Omental fat pad (tissue), 3 donors: ENCODE measurements at regions not wholly inside any gene's neighbourhood (a gene's known extent, or its start where the extent isn't known, plus 50 kb on each side); places are given as distances from the start of the nearest gene placed in this dataset.

Experiments used
- ATAC-seq: fragments of 150-250 bp; one replicate; pipeline ENCODE4 v1.9.1; 2016; ENCODE audit warnings: mild to moderate bottlenecking, moderate library complexity; ENCODE audit not compliant: low FRiP score
- DNase-seq: peaks from one replicate; pipeline ENCODE4 v3.0.0-alpha.2; 2019; ENCODE audit warnings: low spot score
- TF ChIP-seq, protein P1 (sequence below), 3 donors: fragments of 450-650 bp; IDR thresholded peaks; one replicate each; pipeline ENCODE4 v1.5.1; 2016 to 2017; ENCODE audit warnings: antibody characterized with exemption in 3 of 3, mild to moderate bottlenecking in 3 of 3, moderate library complexity in 2 of 3

DNA sequence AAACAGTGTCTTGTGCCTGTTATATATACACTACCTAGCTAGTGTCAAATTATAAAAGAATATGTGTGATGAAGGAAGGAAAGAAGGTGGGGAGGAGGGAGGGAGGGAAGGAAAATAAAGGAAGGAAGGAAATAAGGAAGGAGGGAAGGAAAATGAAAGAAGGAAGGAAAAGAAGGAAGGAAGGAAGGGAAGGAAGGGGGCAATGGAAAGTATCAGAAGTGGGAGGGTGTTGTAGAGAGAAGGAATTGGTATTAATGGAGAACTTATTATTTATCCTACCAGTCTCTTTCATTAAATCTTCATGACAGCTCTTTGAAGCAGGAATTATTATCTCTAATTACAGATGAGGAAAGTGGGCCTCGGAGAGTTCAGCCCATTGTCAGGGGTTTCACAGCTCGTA is 202.4 kb downstream of the SAMD5 start:
- TF ChIP-seq, protein P1, sequence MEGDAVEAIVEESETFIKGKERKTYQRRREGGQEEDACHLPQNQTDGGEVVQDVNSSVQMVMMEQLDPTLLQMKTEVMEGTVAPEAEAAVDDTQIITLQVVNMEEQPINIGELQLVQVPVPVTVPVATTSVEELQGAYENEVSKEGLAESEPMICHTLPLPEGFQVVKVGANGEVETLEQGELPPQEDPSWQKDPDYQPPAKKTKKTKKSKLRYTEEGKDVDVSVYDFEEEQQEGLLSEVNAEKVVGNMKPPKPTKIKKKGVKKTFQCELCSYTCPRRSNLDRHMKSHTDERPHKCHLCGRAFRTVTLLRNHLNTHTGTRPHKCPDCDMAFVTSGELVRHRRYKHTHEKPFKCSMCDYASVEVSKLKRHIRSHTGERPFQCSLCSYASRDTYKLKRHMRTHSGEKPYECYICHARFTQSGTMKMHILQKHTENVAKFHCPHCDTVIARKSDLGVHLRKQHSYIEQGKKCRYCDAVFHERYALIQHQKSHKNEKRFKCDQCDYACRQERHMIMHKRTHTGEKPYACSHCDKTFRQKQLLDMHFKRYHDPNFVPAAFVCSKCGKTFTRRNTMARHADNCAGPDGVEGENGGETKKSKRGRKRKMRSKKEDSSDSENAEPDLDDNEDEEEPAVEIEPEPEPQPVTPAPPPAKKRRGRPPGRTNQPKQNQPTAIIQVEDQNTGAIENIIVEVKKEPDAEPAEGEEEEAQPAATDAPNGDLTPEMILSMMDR (IDR thresholded peaks at IDR 0.05) = no peak
- no peak for ATAC-seq
- no peak for DNase-seq

DNA sequence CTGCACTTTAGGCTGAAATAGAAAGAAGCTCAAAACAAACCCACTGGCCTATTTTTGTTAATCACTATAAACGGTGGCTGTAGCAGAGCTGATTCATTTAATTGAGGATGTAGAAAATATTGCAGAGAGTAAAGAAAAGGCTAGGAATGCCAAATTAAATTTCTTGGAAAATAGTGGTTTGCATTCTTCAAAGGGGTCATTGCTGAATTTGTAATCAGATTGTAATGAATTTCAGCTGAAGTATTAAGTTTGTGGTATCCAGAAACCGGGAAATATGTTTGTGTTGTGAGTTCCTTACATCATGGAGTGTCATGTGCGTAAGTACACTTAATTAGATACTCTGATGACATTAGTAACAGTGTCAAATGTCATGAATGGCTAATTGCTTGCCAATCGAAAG is 203.0 kb downstream of the SAMD5 start:
- no peak for DNase-seq
- no peak for ATAC-seq
- TF ChIP-seq, protein P1 (IDR thresholded peaks at IDR 0.05) = no peak

DNA sequence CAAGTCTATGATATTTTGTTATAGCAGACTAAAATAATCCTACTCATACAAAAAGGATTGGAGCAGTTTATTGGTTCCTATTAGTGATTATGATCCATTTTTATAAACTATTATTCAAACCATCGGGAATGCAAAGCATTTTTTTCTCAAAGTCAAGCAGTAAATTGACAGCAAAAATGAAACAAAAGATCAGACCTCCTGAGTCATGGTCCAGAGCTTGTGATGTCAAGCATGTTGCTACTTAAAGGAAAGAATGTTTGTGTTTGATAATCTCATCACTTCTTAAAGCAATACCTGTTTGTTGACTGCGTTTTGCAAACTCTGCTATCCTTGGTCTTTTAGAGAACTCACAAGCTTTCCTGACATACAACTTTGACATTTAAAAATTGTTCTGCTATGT is 204.4 kb downstream of the SAMD5 start:
- TF ChIP-seq, protein P1 (IDR thresholded peaks at IDR 0.05) = no peak
- no peak for DNase-seq

DNA sequence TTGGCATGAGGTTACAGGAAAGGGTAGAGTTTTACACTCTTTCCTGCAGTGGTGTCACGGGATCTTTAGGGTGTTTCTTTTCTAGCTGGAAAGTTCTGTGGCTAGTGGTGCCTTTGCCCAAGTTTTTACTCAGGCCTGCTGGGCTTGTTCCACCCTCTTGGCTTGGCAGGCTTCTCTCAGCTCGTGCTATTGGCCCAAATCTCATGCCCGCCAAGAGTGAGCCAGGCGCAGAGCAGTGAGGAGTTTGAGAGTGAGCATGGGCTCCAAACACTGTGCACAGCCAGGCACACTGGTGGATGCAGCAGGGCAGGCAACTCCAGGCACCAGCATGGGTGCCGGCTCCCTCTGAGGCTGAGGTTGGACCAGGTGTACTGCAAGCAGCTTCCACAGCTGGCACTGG is 206.5 kb downstream of the SAMD5 start:
- ATAC-seq (no peak), DNase-seq (no peak)
- TF ChIP-seq, protein P1 (IDR thresholded peaks at IDR 0.05) = no peak

More for the DNA sequence above, 204.4 kb downstream of the SAMD5 start:
- ATAC-seq = no peak

DNA sequence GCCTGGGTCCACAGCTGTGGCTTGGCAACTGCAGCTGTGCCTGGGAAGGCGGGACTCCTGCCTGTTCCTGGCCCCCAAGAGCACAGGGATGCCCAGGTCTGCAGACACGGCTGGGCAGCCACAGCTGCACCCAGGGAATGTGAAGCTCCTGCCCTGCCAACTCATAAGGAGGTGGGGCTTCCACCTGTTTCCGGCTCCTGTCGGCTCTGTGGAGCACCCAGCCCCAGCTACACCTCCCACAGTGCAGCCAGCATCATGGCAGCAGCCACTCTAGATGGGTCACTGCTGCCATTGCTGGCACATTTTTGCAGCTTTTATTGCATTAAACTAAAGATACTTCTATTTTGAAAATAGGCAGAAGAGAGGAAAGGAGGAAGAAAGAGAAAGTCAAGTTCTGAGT is 207.9 kb downstream of the SAMD5 start:
- TF ChIP-seq, protein P1 (IDR thresholded peaks at IDR 0.05) = no peak
- no peak for DNase-seq
- ATAC-seq = no peak

DNA sequence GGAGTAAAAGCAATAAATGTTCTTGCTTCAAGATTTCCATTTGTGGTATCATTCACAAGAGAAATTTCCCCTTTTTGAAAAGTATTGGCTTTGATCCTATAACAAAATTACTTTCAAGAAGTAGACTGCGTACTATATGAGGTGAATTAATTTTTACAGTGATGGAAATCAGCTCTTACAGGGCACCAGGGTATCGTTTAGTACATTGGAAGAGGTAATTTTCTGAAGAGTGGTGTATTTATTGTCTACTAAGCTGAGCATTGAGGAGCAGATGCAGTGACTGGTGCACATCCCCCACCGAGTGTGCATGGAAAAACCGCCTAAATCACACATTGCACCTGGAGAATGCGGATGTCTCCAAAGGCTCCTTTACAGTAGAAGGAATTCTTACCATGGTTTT is 209.5 kb downstream of the SAMD5 start:
- no peak for ATAC-seq

DNA sequence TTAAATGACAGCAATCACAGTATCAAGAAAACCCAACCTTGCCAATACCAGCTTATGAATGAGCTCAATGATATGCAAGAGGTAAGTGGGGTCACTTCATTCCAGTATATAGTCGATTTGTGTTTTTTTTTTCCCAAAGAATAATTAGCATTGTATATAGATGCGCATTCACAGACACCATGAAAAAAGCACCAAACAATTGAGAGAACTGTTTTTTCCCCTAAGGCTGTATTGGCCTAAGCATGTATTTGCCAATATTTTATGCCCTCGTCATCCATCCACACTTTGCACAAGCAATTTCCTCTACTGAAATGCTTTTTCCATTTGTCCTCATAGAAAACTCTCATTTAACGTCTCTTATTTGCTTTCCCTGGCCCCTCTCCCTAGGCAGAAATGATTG is 213.7 kb downstream of the SAMD5 start:
- TF ChIP-seq, protein P1 (IDR thresholded peaks at IDR 0.05) = no peak
- DNase-seq (no peak), ATAC-seq (no peak)

More for the DNA sequence above, 209.5 kb downstream of the SAMD5 start:
- TF ChIP-seq, protein P1 (IDR thresholded peaks at IDR 0.05) = no peak
- no peak for DNase-seq
